ENCODE measurements at regions not wholly inside any gene's neighbourhood (a gene's known extent, or its start where the extent isn't known, plus 50 kb on each side); places are given as distances from the start of the nearest gene placed in this dataset.
A peak's percentile ranks its signal among the peaks of the same experiment; 100 is the strongest.

- no peak for DNase-seq (ENCODE audit: low spot score)
These were observed 347.8 kb downstream of the ARL4A start for GRCh38 chr7:13035233-13035632.

GRCh38 chr7:13036256-13036780, 348.9 kb downstream of the ARL4A start:
- DNase-seq (ENCODE audit: low spot score), result no peak

DNA sequence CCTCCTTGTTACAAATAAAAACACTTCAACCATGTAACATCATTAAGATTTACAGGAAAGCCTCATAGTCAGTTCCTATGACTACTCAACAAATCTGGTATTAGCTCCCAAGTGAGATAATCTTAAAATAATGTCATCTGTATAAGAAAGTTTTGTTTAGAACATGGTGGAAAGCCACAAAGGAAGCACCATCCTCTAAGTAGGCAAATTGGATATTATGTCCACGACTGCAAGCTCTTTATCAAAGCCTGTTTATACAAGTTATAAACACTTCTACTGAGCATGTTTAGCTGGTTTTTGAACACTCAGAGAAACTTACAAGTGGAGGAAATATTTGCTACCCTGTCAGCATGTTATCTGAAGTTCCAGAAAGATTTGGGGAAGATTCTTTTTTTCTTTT, 349.8 kb downstream of the ARL4A start:
- DNase-seq (ENCODE audit: low spot score), result no peak

- no peak for DNase-seq (ENCODE audit: low spot score)
These were observed 354.0 kb downstream of the ARL4A start for GRCh38 chr7:13041368-13041988.

GRCh38 chr7:13042605-13043236, 355.3 kb downstream of the ARL4A start:
- DNase-seq (ENCODE audit: low spot score), result no peak

DNA sequence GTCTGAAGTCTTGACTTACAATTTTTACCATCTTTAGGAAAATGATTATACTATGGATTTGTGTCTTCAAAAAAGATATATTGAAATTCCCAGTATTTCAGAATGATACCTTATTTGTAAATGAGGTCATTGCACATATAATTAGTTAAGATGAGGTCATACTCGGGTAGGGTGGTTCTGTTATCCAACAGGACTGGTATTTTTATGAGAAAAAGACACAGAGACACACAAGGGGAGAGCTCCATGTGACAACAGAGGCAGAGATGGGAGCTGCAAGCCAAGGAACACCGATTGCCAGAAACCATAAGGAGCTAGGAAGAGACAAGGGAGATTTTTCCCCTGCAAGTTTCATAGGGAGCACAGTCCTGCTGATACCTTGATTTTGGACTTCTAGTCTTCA, 356.9 kb downstream of the ARL4A start:
- no peak for DNase-seq (ENCODE audit: low spot score)

DNA sequence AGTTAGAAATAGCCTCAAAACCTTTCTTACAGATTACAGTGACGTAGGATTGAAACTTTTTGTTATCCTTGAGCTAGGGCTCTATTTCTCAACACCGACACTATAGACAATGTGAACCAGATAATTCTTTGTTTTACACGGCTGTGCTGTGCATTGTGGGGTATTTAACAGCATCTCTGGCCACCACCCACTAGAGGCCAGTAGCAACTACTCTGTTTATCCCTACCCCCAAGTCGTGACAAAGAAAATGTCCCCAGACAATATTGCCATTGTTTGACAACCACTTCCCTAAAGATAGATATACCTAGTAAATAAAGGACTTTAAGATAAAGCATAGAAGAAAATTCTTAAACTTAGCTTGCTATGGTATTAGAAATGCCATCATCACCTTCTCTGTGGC, 359.6 kb downstream of the ARL4A start:
- DNase-seq (ENCODE audit: low spot score), result no peak

DNA sequence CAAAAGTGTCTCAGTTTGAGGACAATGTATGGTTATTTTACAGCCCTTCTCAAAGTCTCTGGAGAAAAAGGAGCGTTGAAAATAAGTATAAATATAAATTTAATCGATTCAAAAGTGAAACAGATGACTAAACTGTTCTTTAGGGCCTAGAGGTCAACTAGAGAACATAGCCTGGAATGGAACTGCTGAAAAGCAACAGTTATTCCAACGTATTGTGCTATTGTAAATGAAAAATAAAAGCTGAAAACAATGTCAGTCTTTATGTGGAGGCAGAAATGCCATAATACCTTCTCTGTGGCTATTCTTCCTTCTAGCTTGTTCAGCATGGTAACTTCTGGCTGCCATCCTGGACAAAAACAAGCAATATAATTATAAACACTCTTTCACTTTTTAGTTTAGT, 362.5 kb downstream of the ARL4A start:
- no peak for DNase-seq (ENCODE audit: low spot score)

DNA sequence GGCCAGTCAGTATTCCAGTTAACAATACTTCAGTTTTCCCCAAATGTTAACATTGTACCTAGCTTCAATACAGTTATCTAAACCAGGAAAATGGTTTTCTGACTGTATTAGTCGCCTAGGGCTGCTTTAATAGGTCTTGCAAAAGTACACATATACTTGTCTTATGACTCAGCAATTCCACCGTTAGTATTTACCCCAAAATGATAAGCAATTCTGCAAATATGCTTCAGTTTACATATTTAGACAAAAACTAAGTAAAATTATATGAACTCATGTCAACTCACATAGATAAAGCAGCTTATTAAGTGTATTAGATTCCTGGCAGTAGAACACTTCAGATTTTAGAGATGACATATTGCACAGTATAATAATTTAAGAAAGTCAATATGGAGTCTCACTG, 363.3 kb downstream of the ARL4A start:
- no peak for DNase-seq (ENCODE audit: low spot score)

- DNase-seq (ENCODE audit: low spot score), result peak; percentile 24
These were observed 368.4 kb downstream of the ARL4A start for GRCh38 chr7:13055732-13056368.

- DNase-seq (ENCODE audit: low spot score), result peak; percentile 13
These were observed 370.2 kb downstream of the ARL4A start for GRCh38 chr7:13057462-13058200.

- no peak for DNase-seq (ENCODE audit: low spot score)
These were observed 372.7 kb downstream of the ARL4A start for GRCh38 chr7:13060173-13060572.

GRCh38 chr7:13061115-13061514, 373.7 kb downstream of the ARL4A start:
- DNase-seq (ENCODE audit: low spot score), result no peak

- no peak for DNase-seq (ENCODE audit: low spot score)
These were observed 375.2 kb downstream of the ARL4A start for GRCh38 chr7:13062631-13063030.

GRCh38 chr7:13067036-13067435, 379.6 kb downstream of the ARL4A start:
- DNase-seq (ENCODE audit: low spot score), result no peak

DNA sequence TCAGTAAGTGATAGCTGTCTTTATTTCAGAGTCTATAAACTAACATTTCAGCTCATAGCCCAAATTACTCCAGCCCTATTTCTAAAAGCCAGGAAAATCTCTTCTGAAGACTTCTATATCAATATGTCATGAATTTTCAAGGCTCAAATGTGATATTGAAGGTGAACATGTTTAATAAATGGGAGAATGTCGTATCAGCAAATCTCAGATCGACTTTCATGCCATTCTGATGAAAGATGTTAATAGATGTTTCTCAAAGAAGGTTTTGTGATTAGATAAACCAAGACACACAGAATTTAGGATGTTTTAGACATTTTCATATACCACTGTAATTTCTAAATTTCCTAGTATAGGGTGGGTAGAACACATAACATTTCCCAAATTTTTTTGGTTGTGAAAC, 380.6 kb downstream of the ARL4A start:
- DNase-seq (ENCODE audit: low spot score), result no peak

DNA sequence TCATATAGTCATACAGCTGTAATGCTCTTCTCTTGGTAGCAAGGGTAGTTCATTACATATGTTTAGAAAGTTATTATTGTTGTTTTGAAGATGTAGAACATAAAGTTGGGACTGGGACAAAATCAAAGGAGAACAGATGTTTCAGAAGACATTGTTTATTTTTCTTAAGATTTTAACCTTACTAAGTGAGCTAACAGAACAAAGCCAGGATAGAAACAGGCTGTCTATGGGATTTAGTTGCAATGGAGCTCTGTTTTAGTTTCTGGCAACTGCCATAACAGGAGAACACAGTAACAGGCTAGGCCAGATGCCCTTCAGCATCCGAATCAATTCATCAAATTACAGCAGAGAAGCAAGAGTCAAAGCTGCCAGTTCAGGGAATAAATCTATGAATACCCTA, 382.4 kb downstream of the ARL4A start:
- DNase-seq (ENCODE audit: low spot score), result no peak

DNA sequence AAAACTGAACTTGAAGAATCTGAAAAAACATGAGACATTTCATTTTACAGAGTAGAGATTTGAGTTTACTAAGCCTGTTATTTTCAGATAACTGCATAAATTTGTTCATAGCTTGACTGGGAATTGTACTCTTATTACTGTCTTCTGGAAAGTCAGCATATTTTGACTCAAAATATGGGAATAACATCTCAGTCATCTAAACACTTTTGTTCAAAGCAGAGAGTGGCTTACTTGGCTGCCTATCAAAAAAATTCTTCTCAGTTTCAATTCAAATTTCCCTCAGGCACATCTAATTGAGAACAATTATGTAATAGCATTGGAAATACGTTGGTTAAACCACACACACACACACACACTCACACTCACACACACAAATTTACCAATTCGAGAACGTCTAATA, 384.6 kb downstream of the ARL4A start:
- DNase-seq (ENCODE audit: low spot score), result no peak

DNA sequence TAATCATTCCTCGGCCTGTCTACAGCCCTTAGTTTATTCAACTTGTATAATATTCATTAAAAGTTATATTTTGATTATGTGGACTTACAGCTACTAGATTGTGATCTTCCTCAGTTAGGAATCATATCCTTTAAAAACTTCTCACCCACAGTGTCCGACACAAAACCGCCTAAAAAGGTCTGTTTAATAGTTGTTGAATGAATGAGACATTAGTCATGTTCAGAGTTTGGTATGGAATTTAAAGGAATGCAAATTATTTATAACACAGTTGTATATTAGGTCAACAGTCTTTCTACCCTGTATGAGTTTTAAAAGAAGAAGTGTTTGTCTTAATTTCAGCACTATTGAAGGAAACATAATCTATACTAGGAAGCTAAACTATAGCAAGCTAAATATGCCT, 390.0 kb downstream of the ARL4A start:
- no peak for DNase-seq (ENCODE audit: low spot score)

DNA sequence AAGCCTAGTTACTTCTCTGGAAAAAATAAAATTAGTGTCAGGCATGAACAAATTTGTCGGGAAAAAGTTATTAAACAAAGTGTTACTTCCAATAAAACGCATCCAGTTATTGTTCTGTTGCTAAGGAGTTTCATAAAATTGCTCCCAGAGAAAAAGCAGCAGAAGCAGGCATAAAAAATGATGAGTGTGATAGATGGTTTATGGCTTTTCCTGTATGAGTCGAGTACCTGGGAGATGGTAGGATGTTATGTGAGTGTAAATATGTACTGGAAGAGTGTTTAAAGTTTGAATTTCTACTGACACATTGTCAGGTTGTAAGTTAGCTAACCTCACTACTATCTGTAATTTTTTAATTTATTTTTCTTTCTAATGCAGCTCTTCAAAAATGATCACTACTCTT, 390.7 kb downstream of the ARL4A start:
- DNase-seq (ENCODE audit: low spot score), result no peak

GRCh38 chr7:13090959-13091358, 403.5 kb downstream of the ARL4A start:
- no peak for DNase-seq (ENCODE audit: low spot score)

DNA sequence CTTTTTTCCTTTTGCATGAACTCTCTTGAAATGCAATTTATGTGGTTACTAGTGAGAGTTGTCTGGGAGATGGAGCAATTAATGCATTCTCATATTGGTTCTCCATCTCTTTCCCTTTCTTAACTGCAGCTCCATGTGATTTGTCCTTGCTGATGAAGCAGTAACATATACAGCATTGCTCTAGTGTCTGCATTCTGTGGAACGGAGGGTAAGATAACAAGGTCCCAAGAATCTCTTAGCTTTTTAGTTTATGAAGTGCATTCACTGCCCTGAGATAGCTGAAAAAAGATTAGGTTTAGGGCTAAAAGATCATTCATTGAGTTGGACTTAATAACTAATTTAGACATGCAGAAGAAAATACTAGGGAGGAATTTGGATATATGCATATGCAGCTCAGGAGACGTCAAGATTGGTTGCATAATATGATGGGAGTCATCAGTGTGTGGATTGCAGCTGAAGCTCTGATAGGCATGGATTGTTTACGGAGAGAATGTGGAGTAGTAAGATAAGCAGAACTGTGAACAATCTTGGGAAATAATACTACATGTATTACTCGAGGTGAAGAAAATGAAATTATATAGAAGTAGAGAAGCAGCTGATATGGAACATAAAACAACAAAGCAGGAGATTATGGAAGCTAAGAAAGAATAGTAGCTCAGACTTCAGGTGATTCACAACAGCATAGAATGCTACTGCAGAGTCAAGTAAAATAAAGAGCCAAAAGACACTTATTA, 404.7 kb downstream of the ARL4A start:
- DNase-seq (ENCODE audit: low spot score), result no peak
